GM21619 (cell line): ENCODE measurements at regions not wholly inside any gene's neighbourhood (a gene's known extent, or its start where the extent isn't known, plus 50 kb on each side); places are given as distances from the start of the nearest gene placed in this dataset.

Experiments
- ATAC-seq: cut with Tn5 transposase; IDR thresholded peaks from one replicate; pipeline ENCODE4 v1.9.1; 2021; ENCODE audit not compliant: unreplicated experiment

- no peak for ATAC-seq
Measured at GRCh38 chrY:8202837-8203236, 1134.4 kb upstream of the TSPY4 start.

GRCh38 chrY:8241144-8241543 is 1096.1 kb upstream of the TSPY4 start:
- no peak for ATAC-seq

GRCh38 chrY:8273807-8274206 is 1063.5 kb upstream of the TSPY4 start:
- no peak for ATAC-seq

- ATAC-seq: no peak
Measured at GRCh38 chrY:8305021-8305420, 1032.2 kb upstream of the TSPY4 start.

- no peak for ATAC-seq
Measured at GRCh38 chrY:8324113-8324512, 1013.2 kb upstream of the TSPY4 start.

GRCh38 chrY:8326944-8327343 is 1010.3 kb upstream of the TSPY4 start:
- no peak for ATAC-seq

GRCh38 chrY:8327708-8328354 is 1009.4 kb upstream of the TSPY4 start:
- no peak for ATAC-seq

GRCh38 chrY:8329431-8329830 is 1007.8 kb upstream of the TSPY4 start:
- ATAC-seq: no peak

- ATAC-seq: no peak
Measured at GRCh38 chrY:8329929-8330328, 1007.3 kb upstream of the TSPY4 start.

GRCh38 chrY:8333328-8333727 is 1003.9 kb upstream of the TSPY4 start:
- no peak for ATAC-seq

GRCh38 chrY:8335299-8335835 is 1001.9 kb upstream of the TSPY4 start:
- no peak for ATAC-seq

GRCh38 chrY:8336112-8336774 is 1001.0 kb upstream of the TSPY4 start:
- no peak for ATAC-seq

- no peak for ATAC-seq
Measured at GRCh38 chrY:8341000-8341399, 996.3 kb upstream of the TSPY4 start.

GRCh38 chrY:8342173-8342572 is 995.1 kb upstream of the TSPY4 start:
- no peak for ATAC-seq

- ATAC-seq: no peak
Measured at GRCh38 chrY:8351241-8351640, 986.0 kb upstream of the TSPY4 start.

GRCh38 chrY:8352201-8352600 is 985.1 kb upstream of the TSPY4 start:
- ATAC-seq: no peak

- no peak for ATAC-seq
Measured at GRCh38 chrY:8358161-8358560, 979.1 kb upstream of the TSPY4 start.

- no peak for ATAC-seq
Measured at GRCh38 chrY:8361715-8362114, 975.5 kb upstream of the TSPY4 start.

GRCh38 chrY:8377491-8377890 is 959.8 kb upstream of the TSPY4 start:
- ATAC-seq: no peak

GRCh38 chrY:8379800-8380199 is 957.5 kb upstream of the TSPY4 start:
- no peak for ATAC-seq

GRCh38 chrY:8381425-8381824 is 955.8 kb upstream of the TSPY4 start:
- no peak for ATAC-seq

GRCh38 chrY:8386053-8386452 is 951.2 kb upstream of the TSPY4 start:
- no peak for ATAC-seq

GRCh38 chrY:8388512-8388911 is 948.8 kb upstream of the TSPY4 start:
- no peak for ATAC-seq
